Endothelial cell of umbilical vein (primary cell): ENCODE measurements at regions not wholly inside any gene's neighbourhood (a gene's known extent, or its start where the extent isn't known, plus 50 kb on each side); places are given as distances from the start of the nearest gene placed in this dataset.

Experiments
- BruUV-seq: library from RNA; stranded (reverse); fragments of 400-500 nt; replicated peaks from 2 replicates; lab custom pipeline; 2021; lab: Mats Ljungman, UMichigan
- CTCF ChIA-PET: fragments of 300-600, 350-600 bp; sonication (Branson Sonifier 250); formaldehyde crosslinking; loops from one replicate; lab custom pipeline; 2021; ENCODE audit warnings: antibody characterized with exemption, inconsistent platforms; lab: Charles Lee
- POLR2A ChIA-PET: fragments of 300-600, 350-600 bp; sonication (Branson Sonifier 250); formaldehyde crosslinking; loops from one replicate; lab custom pipeline; 2021; ENCODE audit warnings: antibody characterized with exemption, inconsistent platforms; lab: Charles Lee
- DNase-seq: peaks from one replicate; pipeline ENCODE4 v3.0.0-alpha.2; 2011; ENCODE audit warnings: low read depth, low spot score
- FAIRE-seq: peaks from 2 replicates; lab custom pipeline; 2011; peaks lifted over from hg19 to GRCh38; lab: Jason Lieb, UNC
- H2AFZ ChIP-seq: 2 replicates; pipeline ENCODE4 v1.6.0; 2012; ENCODE audit warnings: low read depth, low read length, control low read depth, inconsistent platforms
- H3K27ac ChIP-seq: 2 replicates; pipeline ENCODE4 v1.5.1; 2011; ENCODE audit warnings: low read depth, mild to moderate bottlenecking, control low read depth, low read length, moderate library complexity; ENCODE audit not compliant: insufficient read depth
- H3K27me3 ChIP-seq, 2 experiments: 2 replicates each; pipeline versions ENCODE4 v1.6.0 to v1.6.1; 2011; ENCODE audit warnings: low read length in 2 of 2, mixed read lengths in 1 of 2; ENCODE audit not compliant: control insufficient read depth in 2 of 2, insufficient read depth in 2 of 2
- H3K36me3 ChIP-seq, 2 experiments: 2 replicates in 1 of 2; 3 replicates in 1 of 2; pipeline ENCODE4 v1.5.1; 2011; ENCODE audit warnings: low read length in 2 of 2, mild to moderate bottlenecking in 1 of 2, moderate library complexity in 1 of 2; ENCODE audit not compliant: control insufficient read depth in 2 of 2, insufficient read depth in 2 of 2; ENCODE audit errors: extremely low read depth in 1 of 2
- H3K4me1 ChIP-seq: 3 replicates; pipeline ENCODE4 v1.5.1; 2011; ENCODE audit warnings: mild to moderate bottlenecking, low read length; ENCODE audit not compliant: control insufficient read depth, insufficient read depth; ENCODE audit errors: extremely low read depth
- H3K4me2 ChIP-seq: 2 replicates; pipeline ENCODE4 v1.6.1; 2011; ENCODE audit warnings: low read length, control low read depth, mixed read lengths; ENCODE audit not compliant: insufficient read depth
- H3K4me3 ChIP-seq, 3 experiments: fragments of 200-600 bp in 1 of 3; sonication (generic), shearing (Covaris generic) in 1 of 3; replicated peaks in 1 of 3; 2 replicates each; pipeline ENCODE4 v1.5.1; 2011 to 2016; ENCODE audit warnings: control low read depth in 3 of 3, low read length in 3 of 3, mild to moderate bottlenecking in 2 of 3, inconsistent platforms in 1 of 3, low read depth in 1 of 3, moderate library complexity in 1 of 3; ENCODE audit not compliant: insufficient read depth in 1 of 3
- H3K79me2 ChIP-seq: 2 replicates; pipeline ENCODE4 v1.6.0; 2012; ENCODE audit warnings: low read length, inconsistent platforms; ENCODE audit not compliant: control insufficient read depth, insufficient read depth
- H3K9ac ChIP-seq: replicated peaks from 2 replicates; pipeline ENCODE3; 2011; ENCODE audit warnings: low read length, control low read depth; ENCODE audit not compliant: insufficient read depth; ENCODE audit errors: extremely low read depth
- H3K9me1 ChIP-seq: replicated peaks from 3 replicates; pipeline ENCODE4 v1.6.0; 2011; ENCODE audit warnings: mild to moderate bottlenecking, low read length; ENCODE audit not compliant: control insufficient read depth, insufficient read depth; ENCODE audit errors: extremely low read depth
- H3K9me3 ChIP-seq: replicated peaks from 2 replicates; pipeline ENCODE4 v1.5.1; 2012; ENCODE audit warnings: low read length, inconsistent platforms; ENCODE audit not compliant: control insufficient read depth, insufficient read depth
- H4K20me1 ChIP-seq: replicated peaks from 2 replicates; pipeline ENCODE3; 2011; ENCODE audit warnings: mild to moderate bottlenecking, low read length; ENCODE audit not compliant: control insufficient read depth, insufficient read depth; ENCODE audit errors: extremely low read depth
- EZH2 ChIP-seq: IDR thresholded peaks from 2 replicates; pipeline ENCODE4 v1.6.1; 2012; ENCODE audit warnings: borderline replicate concordance, low read depth, mild to moderate bottlenecking, moderate library complexity, low read length, inconsistent platforms; ENCODE audit not compliant: severe bottlenecking
- FOS ChIP-seq: IDR thresholded peaks from 2 replicates; pipeline ENCODE4 v1.6.1; 2011; ENCODE audit warnings: mild to moderate bottlenecking, low read length, moderate library complexity, borderline replicate concordance; ENCODE audit not compliant: insufficient read depth
- GATA2 ChIP-seq: IDR thresholded peaks from 2 replicates; pipeline ENCODE4 v1.7.0; 2011; ENCODE audit warnings: low read depth, mild to moderate bottlenecking, moderate library complexity, mixed read lengths, low read length; ENCODE audit not compliant: insufficient read length, insufficient read depth
- JUN ChIP-seq: IDR thresholded peaks from 2 replicates; pipeline ENCODE4 v1.6.1; 2011; ENCODE audit warnings: borderline replicate concordance, low read depth; ENCODE audit not compliant: insufficient read length, insufficient read depth
- MYC ChIP-seq: IDR thresholded peaks from one replicate; pipeline ENCODE4 v1.6.1; 2011; ENCODE audit warnings: mild to moderate bottlenecking, low read depth, low read length
- POLR2A ChIP-seq: IDR thresholded peaks from 2 replicates; pipeline ENCODE4 v1.6.1; 2012; ENCODE audit warnings: low read depth, mild to moderate bottlenecking, control low read depth, low read length
- POLR2AphosphoS5 ChIP-seq: IDR thresholded peaks from 2 replicates; pipeline ENCODE4 v1.6.1; 2012; ENCODE audit warnings: low read depth, mild to moderate bottlenecking, control low read depth, low read length, moderate library complexity; ENCODE audit not compliant: insufficient read depth
- dilution Hi-C: fragments of 300-500 bp; cut with MboI; formaldehyde crosslinking; loops from one replicate; pipeline ENCODE4 v1.15.0; 2019; ENCODE audit warnings: low sequenced_read_pairs; ENCODE audit not compliant: extremely low pct_ligation_motif_present
- intact Hi-C: fragments of 100-400 bp; cut with micrococcal nuclease; formaldehyde crosslinking; loops from one replicate; pipeline ENCODE4 v1.10.0; 2022
- TF ChIP-seq, protein P1 (sequence below), 2 donors: IDR thresholded peaks; 1 replicate in 1 of 2; 2 replicates in 1 of 2; pipeline ENCODE4 v1.5.1; 2011; ENCODE audit warnings: low read length in 2 of 2, mild to moderate bottlenecking in 2 of 2, moderate library complexity in 2 of 2, control low read depth in 1 of 2, inconsistent platforms in 1 of 2, low read depth in 1 of 2; ENCODE audit not compliant: insufficient read depth in 1 of 2; ENCODE audit errors: extremely low read depth in 1 of 2
- TF ChIP-seq, protein P2 (sequence below): IDR thresholded peaks from 2 replicates; pipeline ENCODE4 v1.6.1; 2011; ENCODE audit not compliant: insufficient read depth, insufficient read length

GRCh38 chr3:144843099-144843498, 871.5 kb downstream of the DIPK2A start:
- POLR2A ChIA-PET, result no interaction called here
- Histone ChIP-seq H3K4me3 (no peak overlapping the region), H3K36me3 (no peaks in the 10 kb centered on the region), H3K27ac (no peak overlapping the region), H3K9ac (no peak overlapping the region), H3K4me2 (no peak overlapping the region), H3K79me2 (no peaks in the 10 kb centered on the region), H2AFZ (no peak overlapping the region), H3K27me3 (no peaks in the 10 kb centered on the region), H4K20me1 (no peaks in the 10 kb centered on the region), H3K9me1 (no peaks in the 10 kb centered on the region), H3K4me1 (peaks cover 24% of the 10 kb centered on the region), H3K9me3 (no peaks in the 10 kb centered on the region)
- no TSS peak for BruUV-seq
- DNase-seq (no peak), FAIRE-seq (no peak)
- TF ChIP-seq POLR2AphosphoS5 (no peak), POLR2A (no peak), FOS (no peak), JUN (no peak), EZH2 (no peak), MYC (no peak), GATA2 (no peak)
- TF ChIP-seq, protein P1, sequence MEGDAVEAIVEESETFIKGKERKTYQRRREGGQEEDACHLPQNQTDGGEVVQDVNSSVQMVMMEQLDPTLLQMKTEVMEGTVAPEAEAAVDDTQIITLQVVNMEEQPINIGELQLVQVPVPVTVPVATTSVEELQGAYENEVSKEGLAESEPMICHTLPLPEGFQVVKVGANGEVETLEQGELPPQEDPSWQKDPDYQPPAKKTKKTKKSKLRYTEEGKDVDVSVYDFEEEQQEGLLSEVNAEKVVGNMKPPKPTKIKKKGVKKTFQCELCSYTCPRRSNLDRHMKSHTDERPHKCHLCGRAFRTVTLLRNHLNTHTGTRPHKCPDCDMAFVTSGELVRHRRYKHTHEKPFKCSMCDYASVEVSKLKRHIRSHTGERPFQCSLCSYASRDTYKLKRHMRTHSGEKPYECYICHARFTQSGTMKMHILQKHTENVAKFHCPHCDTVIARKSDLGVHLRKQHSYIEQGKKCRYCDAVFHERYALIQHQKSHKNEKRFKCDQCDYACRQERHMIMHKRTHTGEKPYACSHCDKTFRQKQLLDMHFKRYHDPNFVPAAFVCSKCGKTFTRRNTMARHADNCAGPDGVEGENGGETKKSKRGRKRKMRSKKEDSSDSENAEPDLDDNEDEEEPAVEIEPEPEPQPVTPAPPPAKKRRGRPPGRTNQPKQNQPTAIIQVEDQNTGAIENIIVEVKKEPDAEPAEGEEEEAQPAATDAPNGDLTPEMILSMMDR (IDR thresholded peaks at IDR 0.05; ENCODE audit: extremely low read depth in 1 of 2, insufficient read depth in 1 of 2, low read depth in 1 of 2, low read length in 2 of 2), result no peak
- TF ChIP-seq, protein P2, sequence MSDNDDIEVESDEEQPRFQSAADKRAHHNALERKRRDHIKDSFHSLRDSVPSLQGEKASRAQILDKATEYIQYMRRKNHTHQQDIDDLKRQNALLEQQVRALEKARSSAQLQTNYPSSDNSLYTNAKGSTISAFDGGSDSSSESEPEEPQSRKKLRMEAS, result no peak
- CTCF ChIA-PET, result no interaction called here
- dilution Hi-C loops, result no loop called here
- intact Hi-C loops, result no loop called here
